Mesenchymal stem cell (in vitro differentiated cells and primary cell): ENCODE measurements at regions not wholly inside any gene's neighbourhood (a gene's known extent, or its start where the extent isn't known, plus 50 kb on each side); places are given as distances from the start of the nearest gene placed in this dataset.

Source experiments
- DNase-seq: peaks from one replicate; pipeline ENCODE4 v3.0.0-alpha.2; 2013
- H2AFZ ChIP-seq: one replicate; pipeline ENCODE4 v1.6.1; 2013; ENCODE audit warnings: low read depth, mild to moderate bottlenecking, control low read depth, inconsistent platforms, low read length, moderate library complexity
- H2AK5ac ChIP-seq: 2 replicates; pipeline ENCODE4 v1.6.1; 2013; ENCODE audit warnings: low read length, moderate library complexity, mild to moderate bottlenecking, inconsistent platforms; ENCODE audit not compliant: severe bottlenecking
- H2BK120ac ChIP-seq: one replicate; pipeline ENCODE4 v1.6.1; 2013; ENCODE audit warnings: low read depth, mild to moderate bottlenecking, inconsistent platforms, low read length, moderate library complexity
- H2BK12ac ChIP-seq, 2 experiments: one replicate each; pipeline ENCODE4 v1.6.1; 2013; ENCODE audit warnings: inconsistent platforms in 2 of 2, low read length in 2 of 2, mild to moderate bottlenecking in 2 of 2, moderate library complexity in 2 of 2, control low read depth in 1 of 2
- H2BK15ac ChIP-seq: one replicate; pipeline ENCODE4 v1.6.1; 2013; ENCODE audit warnings: mild to moderate bottlenecking, low read depth, inconsistent platforms; ENCODE audit not compliant: poor library complexity, severe bottlenecking
- H2BK5ac ChIP-seq: 2 replicates; pipeline ENCODE4 v1.6.1; 2013; ENCODE audit warnings: low read depth, mild to moderate bottlenecking, low read length, control low read depth, inconsistent platforms; ENCODE audit not compliant: poor library complexity, severe bottlenecking
- H3K14ac ChIP-seq, 2 experiments: one replicate each; pipeline ENCODE4 v1.6.1; 2013; ENCODE audit warnings: inconsistent platforms in 2 of 2, low read length in 2 of 2, control low read depth in 1 of 2, mild to moderate bottlenecking in 1 of 2, moderate library complexity in 1 of 2
- H3K18ac ChIP-seq, 2 experiments: one replicate each; pipeline ENCODE4 v1.6.1; 2013; ENCODE audit warnings: inconsistent platforms in 2 of 2, low read length in 2 of 2, control low read depth in 1 of 2, low read depth in 1 of 2, mild to moderate bottlenecking in 1 of 2
- H3K23ac ChIP-seq, 2 experiments: one replicate each; pipeline ENCODE4 v1.6.1; 2013; ENCODE audit warnings: inconsistent platforms in 2 of 2, low read length in 2 of 2, mild to moderate bottlenecking in 2 of 2, moderate library complexity in 2 of 2, control low read depth in 1 of 2
- H3K27ac ChIP-seq: 2 replicates; pipeline ENCODE4 v1.5.1; 2013; ENCODE audit warnings: mild to moderate bottlenecking, moderate library complexity, low read length, control low read depth, inconsistent platforms; ENCODE audit not compliant: poor library complexity, severe bottlenecking
- H3K27me3 ChIP-seq, 2 experiments: 2 replicates each; pipeline versions ENCODE4 v1.6.1 to v1.7.0; 2013; ENCODE audit warnings: low read length in 2 of 2, mild to moderate bottlenecking in 2 of 2, moderate library complexity in 2 of 2, control low read depth in 1 of 2, inconsistent platforms in 1 of 2; ENCODE audit not compliant: control insufficient read depth in 1 of 2, insufficient read depth in 1 of 2
- H3K36me3 ChIP-seq, 2 experiments: 2 replicates each; pipeline versions ENCODE4 v1.6.1 to v1.7.0; 2013; ENCODE audit warnings: low read length in 2 of 2, control low read depth in 1 of 2, inconsistent platforms in 1 of 2, low read depth in 1 of 2, mild to moderate bottlenecking in 1 of 2; ENCODE audit not compliant: insufficient read depth in 2 of 2, control insufficient read depth in 1 of 2
- H3K4ac ChIP-seq, 2 experiments: one replicate each; pipeline ENCODE4 v1.6.1; 2013; ENCODE audit warnings: inconsistent platforms in 2 of 2, low read length in 2 of 2, mild to moderate bottlenecking in 2 of 2, moderate library complexity in 2 of 2, control low read depth in 1 of 2, low read depth in 1 of 2
- H3K4me1 ChIP-seq: 2 replicates; pipeline ENCODE4 v1.6.1; 2013; ENCODE audit warnings: low read depth, low read length, control low read depth; ENCODE audit not compliant: control insufficient read depth, insufficient read depth
- H3K4me2 ChIP-seq: 2 replicates; pipeline ENCODE4 v1.6.1; 2013; ENCODE audit warnings: low read length, mild to moderate bottlenecking, inconsistent platforms; ENCODE audit not compliant: poor library complexity, severe bottlenecking
- H3K4me3 ChIP-seq, 2 experiments: 2 replicates each; pipeline versions ENCODE4 v1.5.1 to v1.7.0; 2013; ENCODE audit warnings: low read length in 2 of 2, mild to moderate bottlenecking in 2 of 2, control low read depth in 1 of 2, low read depth in 1 of 2; ENCODE audit not compliant: insufficient read depth in 1 of 2
- H3K79me1 ChIP-seq: replicated peaks from 2 replicates; pipeline ENCODE4 v1.6.1; 2013; ENCODE audit warnings: mild to moderate bottlenecking, control low read depth, low read length, inconsistent platforms; ENCODE audit not compliant: poor library complexity, severe bottlenecking
- H3K9ac ChIP-seq: 2 replicates; pipeline ENCODE4 v1.7.0; 2013; ENCODE audit warnings: mild to moderate bottlenecking, low read length, moderate library complexity
- H3K9me3 ChIP-seq: 2 replicates; pipeline ENCODE4 v1.7.0; 2013; ENCODE audit warnings: mild to moderate bottlenecking, low read length; ENCODE audit not compliant: control insufficient read depth
- H4K8ac ChIP-seq: one replicate; pipeline ENCODE4 v1.6.1; 2013; ENCODE audit warnings: inconsistent platforms, mild to moderate bottlenecking, low read length, moderate library complexity
- H4K91ac ChIP-seq: one replicate; pipeline ENCODE4 v1.6.1; 2013; ENCODE audit warnings: mild to moderate bottlenecking, low read length, inconsistent platforms
- WGBS: methylation state at CpG from one replicate; pipeline ENCODE4 v1.1.7; 2013; ENCODE audit warnings: mixed read lengths; 5-methylcytosine and 5-hydroxymethylcytosine counted together

GRCh38 chr4:77415689-77416088, 189.9 kb upstream of the CXCL13 start:
- Histone ChIP-seq H2BK15ac (no peak overlapping the region), H3K23ac (no peak overlapping the region), H3K27ac (no peak overlapping the region), H3K4me3 (no peak overlapping the region), H2BK12ac (no peak overlapping the region), H3K79me1 (no peaks in the 10 kb centered on the region), H2AFZ (no peak overlapping the region), H3K4ac (no peak overlapping the region), H4K91ac (no peak overlapping the region), H3K36me3 (no peaks in the 10 kb centered on the region), H3K9me3 (no peaks in the 10 kb centered on the region), H3K18ac (no peak overlapping the region), H2AK5ac (no peak overlapping the region), H2BK5ac (no peak overlapping the region), H3K9ac (no peak overlapping the region), H3K27me3 (peaks cover 43 to 51% of the 10 kb centered on the region in 2 experiments), H4K8ac (no peak overlapping the region), H2BK120ac (no peak overlapping the region), H3K4me2 (no peak overlapping the region), H3K4me1 (no peaks in the 10 kb centered on the region), H3K14ac (no peak overlapping the region)
- no peak for DNase-seq

- Histone ChIP-seq H2BK15ac (no peak overlapping the region), H3K27ac (no peak overlapping the region)
Observed at GRCh38 chr4:77418333-77418732, 187.3 kb upstream of the CXCL13 start.

GRCh38 chr4:77430847-77431246, 174.8 kb upstream of the CXCL13 start:
- Histone ChIP-seq H2BK120ac (no peak overlapping the region), H4K8ac (no peak overlapping the region), H3K4me3 (no peak overlapping the region), H2AK5ac (no peak overlapping the region), H3K79me1 (no peaks in the 10 kb centered on the region), H3K23ac (no peak overlapping the region), H3K36me3 (no peaks in the 10 kb centered on the region), H3K18ac (no peak overlapping the region), H3K4ac (no peak overlapping the region), H2BK12ac (no peak overlapping the region), H3K4me2 (no peak overlapping the region), H3K27me3 (peaks cover 9 to 54% of the 10 kb centered on the region in 2 experiments), H3K9me3 (no peaks in the 10 kb centered on the region), H3K14ac (no peak overlapping the region), H2BK15ac (no peak overlapping the region), H2AFZ (no peak overlapping the region), H2BK5ac (no peak overlapping the region), H3K9ac (no peak overlapping the region), H3K27ac (no peak overlapping the region), H3K4me1 (no peaks in the 10 kb centered on the region), H4K91ac (no peak overlapping the region)
- DNase-seq, result no peak
- WGBS, result 79% methylated on average over 4 of the region's 4 CpGs

More at GRCh38 chr4:77418333-77418732, 187.3 kb upstream of the CXCL13 start:
- DNase-seq, result no peak
- H3K4ac ChIP-seq, result no peak overlapping the region
- no peak overlapping the region for H3K18ac ChIP-seq
- no peak overlapping the region for H4K91ac ChIP-seq
- peaks cover 21 to 28% of the 10 kb centered on the region in 2 experiments for H3K27me3 ChIP-seq
- H3K23ac ChIP-seq, result no peak overlapping the region
- no peaks in the 10 kb centered on the region for H3K79me1 ChIP-seq
- H3K4me3 ChIP-seq, result no peak overlapping the region
- H3K14ac ChIP-seq, result no peak overlapping the region
- WGBS, result 44% methylated on average over 1 of the region's 1 CpG
- H2BK120ac ChIP-seq, result no peak overlapping the region
- no peak overlapping the region for H2AFZ ChIP-seq
- H2BK5ac ChIP-seq, result no peak overlapping the region
- H3K9me3 ChIP-seq, result no peaks in the 10 kb centered on the region
- no peak overlapping the region for H4K8ac ChIP-seq
- no peaks in the 10 kb centered on the region for H3K4me1 ChIP-seq
- no peak overlapping the region for H2AK5ac ChIP-seq
- H3K9ac ChIP-seq, result no peak overlapping the region
- no peak overlapping the region for H2BK12ac ChIP-seq
- H3K36me3 ChIP-seq, result no peaks in the 10 kb centered on the region
- no peak overlapping the region for H3K4me2 ChIP-seq

GRCh38 chr4:77431546-77431945, 174.1 kb upstream of the CXCL13 start:
- Histone ChIP-seq H3K23ac (no peak overlapping the region), H3K4me3 (no peak overlapping the region), H3K9ac (no peak overlapping the region), H3K18ac (no peak overlapping the region), H3K4me1 (no peaks in the 10 kb centered on the region), H4K91ac (no peak overlapping the region), H3K14ac (no peak overlapping the region), H4K8ac (no peak overlapping the region), H3K27me3 (peaks cover 7 to 47% of the 10 kb centered on the region in 2 experiments), H2BK12ac (no peak overlapping the region), H3K27ac (no peak overlapping the region), H3K4me2 (no peak overlapping the region), H3K4ac (no peak overlapping the region), H3K9me3 (no peaks in the 10 kb centered on the region), H3K79me1 (no peaks in the 10 kb centered on the region), H2BK15ac (no peak overlapping the region), H3K36me3 (no peaks in the 10 kb centered on the region), H2AK5ac (no peak overlapping the region), H2BK120ac (no peak overlapping the region), H2AFZ (no peak overlapping the region), H2BK5ac (no peak overlapping the region)
- no CpG with 5 or more reads among the region's 1 CpG for WGBS
- no peak for DNase-seq
